Ovary (tissue), 7 donors: ENCODE measurements at regions not wholly inside any gene's neighbourhood (a gene's known extent, or its start where the extent isn't known, plus 50 kb on each side); places are given as distances from the start of the nearest gene placed in this dataset.

Experiments
- DNase-seq, 5 donors: peaks; one replicate each; pipeline ENCODE4 v3.0.0-alpha.2; 2019 to 2020
- H3K27ac ChIP-seq, 2 donors: fragments of 200-600 bp; one replicate each; pipeline versions ENCODE4 v1.5.1 to v1.8.0; 2019 to 2022
- H3K27me3 ChIP-seq: fragments of 200-600 bp; one replicate; pipeline ENCODE4 v1.8.0; 2022
- H3K36me3 ChIP-seq: fragments of 200-600 bp; sonication (generic); one replicate; pipeline ENCODE4 v1.5.1; 2019
- H3K4me1 ChIP-seq: one replicate; pipeline ENCODE4 v1.8.1; 2013; ENCODE audit warnings: mild to moderate bottlenecking, moderate library complexity; ENCODE audit not compliant: insufficient read depth
- H3K4me3 ChIP-seq: fragments of 200-600 bp; sonication (generic); one replicate; pipeline ENCODE4 v1.5.1; 2017
- H3K9me3 ChIP-seq, 2 donors: fragments of 200-600 bp in 1 of 2; sonication (generic) in 1 of 2; one replicate each; pipeline versions ENCODE4 v1.5.1 to v1.8.1; 2013 to 2019; ENCODE audit warnings: mild to moderate bottlenecking in 1 of 2, moderate library complexity in 1 of 2
- EP300 ChIP-seq: sonication (generic); formaldehyde crosslinking; IDR thresholded peaks from one replicate; pipeline ENCODE4 v1.6.1; 2017; ENCODE audit warnings: antibody characterized with exemption
- POLR2A ChIP-seq: fragments of 450-650 bp; IDR thresholded peaks from one replicate; pipeline ENCODE4 v1.6.1; 2017; ENCODE audit warnings: antibody characterized with exemption, mild to moderate bottlenecking, moderate library complexity
- WGBS, 3 donors: extraction: QIAGEN DNeasy Blood & Tissue Kit in 1 of 3; methylation state at CpG; one replicate each; pipeline versions ENCODE4 v1.1.5 to v1.1.7; 2013 to 2017; 5-methylcytosine and 5-hydroxymethylcytosine counted together
- intact Hi-C, 4 donors: fragments of 100-400 bp; cut with DNase I; formaldehyde crosslinking; loops; one replicate each; pipeline versions ENCODE4 v1.11.0 to v1.15.1; 2022 to 2023
- TF ChIP-seq, protein P1 (sequence below), 3 donors: fragments of 450-650 bp in 2 of 3; fragments of 200-600 bp in 1 of 3; IDR thresholded peaks; one replicate each; pipeline versions ENCODE4 v1.5.1 to v1.8.0; 2016 to 2022; ENCODE audit warnings: antibody characterized with exemption in 3 of 3, mild to moderate bottlenecking in 1 of 3
- donor health status: DM: no; HTN: no; CAD: no; lungs with moderate emphysema.
- donor health status: DM: no; HTN: no; CAD: no.
- donor health status: Bipolar disorder and iron deficiency.
- donor health status: DM: no; HTN: no; CAD: no.
- donor health status: DM: yes; HTN: yes; CAD: no.

DNA sequence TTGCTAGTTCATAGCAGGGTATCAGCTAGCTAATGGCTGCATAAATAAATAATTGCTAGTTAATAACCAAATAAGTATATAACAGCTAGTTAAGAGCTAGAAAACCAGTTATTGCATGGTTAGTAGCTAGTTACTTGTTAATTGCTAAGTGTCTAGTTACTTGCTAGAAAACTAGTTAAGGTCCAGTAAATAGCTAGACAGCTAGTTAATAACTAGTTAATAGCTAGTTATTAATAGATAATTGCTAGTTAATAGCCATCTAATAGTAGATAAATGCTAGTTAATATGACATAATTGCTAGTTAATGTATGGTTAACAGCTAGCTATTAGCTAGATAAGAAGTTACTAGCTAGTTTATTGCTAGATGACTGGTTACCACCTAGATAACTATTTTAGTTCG, 629.9 kb upstream of the CT83 start:
- H3K27ac ChIP-seq: no peak overlapping the region
- H3K27me3 ChIP-seq: no peaks in the 10 kb centered on the region
- H3K9me3 ChIP-seq: no peaks in the 10 kb centered on the region
- WGBS, 3 donors: 50 to 65% (median 55%) methylated on average over 1 of the region's 1 CpG
- TF ChIP-seq, protein P1, sequence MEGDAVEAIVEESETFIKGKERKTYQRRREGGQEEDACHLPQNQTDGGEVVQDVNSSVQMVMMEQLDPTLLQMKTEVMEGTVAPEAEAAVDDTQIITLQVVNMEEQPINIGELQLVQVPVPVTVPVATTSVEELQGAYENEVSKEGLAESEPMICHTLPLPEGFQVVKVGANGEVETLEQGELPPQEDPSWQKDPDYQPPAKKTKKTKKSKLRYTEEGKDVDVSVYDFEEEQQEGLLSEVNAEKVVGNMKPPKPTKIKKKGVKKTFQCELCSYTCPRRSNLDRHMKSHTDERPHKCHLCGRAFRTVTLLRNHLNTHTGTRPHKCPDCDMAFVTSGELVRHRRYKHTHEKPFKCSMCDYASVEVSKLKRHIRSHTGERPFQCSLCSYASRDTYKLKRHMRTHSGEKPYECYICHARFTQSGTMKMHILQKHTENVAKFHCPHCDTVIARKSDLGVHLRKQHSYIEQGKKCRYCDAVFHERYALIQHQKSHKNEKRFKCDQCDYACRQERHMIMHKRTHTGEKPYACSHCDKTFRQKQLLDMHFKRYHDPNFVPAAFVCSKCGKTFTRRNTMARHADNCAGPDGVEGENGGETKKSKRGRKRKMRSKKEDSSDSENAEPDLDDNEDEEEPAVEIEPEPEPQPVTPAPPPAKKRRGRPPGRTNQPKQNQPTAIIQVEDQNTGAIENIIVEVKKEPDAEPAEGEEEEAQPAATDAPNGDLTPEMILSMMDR (IDR thresholded peaks at IDR 0.05): no peak
- no peak for TF ChIP-seq POLR2A
- TF ChIP-seq EP300: no peak
- DNase-seq: no peak
- H3K4me1 ChIP-seq: no peaks in the 10 kb centered on the region
- H3K4me3 ChIP-seq: no peak overlapping the region
- intact Hi-C loops: no loop called here
- no peaks in the 10 kb centered on the region for H3K36me3 ChIP-seq

GRCh38 chrX:117063224-117063623, 600.4 kb upstream of the CT83 start:
- no peaks in the 10 kb centered on the region for H3K36me3 ChIP-seq
- H3K4me1 ChIP-seq: no peaks in the 10 kb centered on the region
- no peak overlapping the region for H3K4me3 ChIP-seq
- TF ChIP-seq POLR2A: no peak
- TF ChIP-seq EP300: no peak
- intact Hi-C loops: no loop called here
- H3K9me3 ChIP-seq: no peaks in the 10 kb centered on the region
- DNase-seq: no peak
- H3K27ac ChIP-seq: no peak overlapping the region
- no peaks in the 10 kb centered on the region for H3K27me3 ChIP-seq

DNA sequence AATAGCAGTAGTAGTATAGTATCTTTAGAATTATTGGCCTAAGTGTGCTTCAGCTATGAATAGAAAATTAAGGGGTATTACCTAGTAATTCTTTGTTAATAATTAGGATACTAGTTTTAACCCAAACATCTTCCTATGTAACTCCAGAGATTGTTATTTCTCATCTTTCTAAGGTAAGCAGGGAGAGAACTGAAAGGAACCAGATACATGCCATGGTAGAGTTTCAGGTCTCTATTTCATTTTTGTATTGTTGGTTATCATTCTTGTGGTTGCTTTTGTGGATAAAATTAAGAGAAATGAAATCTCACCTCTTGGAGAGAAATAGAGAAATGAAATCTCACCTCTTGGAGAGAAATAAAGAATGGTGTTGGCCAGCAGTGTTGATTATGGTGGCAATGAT, 597.1 kb upstream of the CT83 start:
- Histone ChIP-seq H3K4me1 (no peaks in the 10 kb centered on the region), H3K27ac (no peak overlapping the region), H3K9me3 (no peaks in the 10 kb centered on the region), H3K36me3 (no peaks in the 10 kb centered on the region), H3K4me3 (no peak overlapping the region), H3K27me3 (no peaks in the 10 kb centered on the region)
- DNase-seq: no peak
- intact Hi-C loops: no loop called here
- TF ChIP-seq EP300 (no peak), POLR2A (no peak)
- TF ChIP-seq, protein P1 (IDR thresholded peaks at IDR 0.05): no peak

- H3K4me1 ChIP-seq: no peaks in the 10 kb centered on the region
- no peaks in the 10 kb centered on the region for H3K9me3 ChIP-seq
- DNase-seq: no peak
- no peak overlapping the region for H3K4me3 ChIP-seq
- no peaks in the 10 kb centered on the region for H3K36me3 ChIP-seq
- TF ChIP-seq, protein P1 (IDR thresholded peaks at IDR 0.05): no peak
- TF ChIP-seq POLR2A (no peak), EP300 (no peak)
- intact Hi-C loops: no loop called here
- WGBS, 3 donors: 67 to 73% (median 67%) methylated on average over 1 of the region's 1 CpG
- no peak overlapping the region for H3K27ac ChIP-seq
- H3K27me3 ChIP-seq: no peaks in the 10 kb centered on the region
Observed at GRCh38 chrX:117053260-117053659, 590.5 kb upstream of the CT83 start.

DNA sequence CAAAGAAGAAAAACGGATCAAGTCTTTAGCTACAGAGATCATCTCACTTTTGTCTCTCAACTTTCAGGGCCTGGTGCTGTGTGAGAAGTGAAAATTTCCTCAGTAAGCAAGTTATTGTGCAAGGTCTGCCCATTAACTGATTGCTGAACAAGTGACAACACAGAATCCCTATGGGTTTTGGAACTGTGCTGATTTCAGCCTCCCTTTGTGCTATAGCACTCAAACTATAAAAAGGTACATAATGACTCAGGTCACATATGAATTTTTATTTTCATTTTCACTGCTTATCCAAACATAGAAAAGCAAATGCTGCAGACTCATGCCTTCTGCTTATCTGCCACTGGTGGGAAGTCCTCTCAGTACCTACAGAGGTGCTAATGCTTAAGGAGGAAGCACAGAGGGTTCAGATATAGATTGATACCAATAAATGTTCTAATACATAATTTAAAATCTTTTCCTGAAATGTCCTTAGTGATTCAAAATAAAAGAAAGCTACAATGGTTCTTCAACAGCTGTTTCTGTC, 576.2 kb upstream of the CT83 start:
- Histone ChIP-seq H3K36me3 (no peaks in the 10 kb centered on the region), H3K9me3 (no peaks in the 10 kb centered on the region), H3K27me3 (no peaks in the 10 kb centered on the region), H3K4me3 (no peak overlapping the region), H3K4me1 (no peaks in the 10 kb centered on the region), H3K27ac (no peak overlapping the region)
- intact Hi-C loops: no loop called here
- WGBS, 3 donors: 9 to 21% (median 11%) methylated on average over 1 of the region's 1 CpG
- TF ChIP-seq, protein P1 (IDR thresholded peaks at IDR 0.05): no peak
- no peak for TF ChIP-seq POLR2A
- no peak for TF ChIP-seq EP300
- DNase-seq: no peak
